ENCODE measurements at regions not wholly inside any gene's neighbourhood (a gene's known extent, or its start where the extent isn't known, plus 50 kb on each side); places are given as distances from the start of the nearest gene placed in this dataset.

DNA sequence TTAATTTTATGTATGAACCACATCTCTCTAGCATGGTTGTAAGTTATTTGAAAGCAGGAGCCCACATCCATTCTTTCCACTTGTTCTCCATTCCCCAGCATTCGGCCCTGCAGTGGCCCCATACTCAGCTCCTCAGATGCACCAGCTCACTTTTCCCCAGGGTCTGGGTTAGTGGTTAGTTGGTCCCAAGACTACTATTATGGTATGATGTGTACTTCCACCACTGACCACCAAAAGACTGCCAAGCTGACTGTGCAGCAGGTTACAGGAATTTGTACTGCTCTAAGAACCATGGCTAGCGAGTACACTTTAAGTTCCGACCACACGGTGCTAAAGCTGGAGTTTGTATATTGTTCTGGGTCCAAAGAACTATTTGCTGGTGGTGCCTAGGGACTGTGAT lies 413.6 kb upstream of the TCF4 start:
- FAIRE-seq, result no peak
- intact Hi-C loops (cut with micrococcal nuclease; ENCODE audit: unreplicated experiment), result no loop called here
- ChIA-PET SMC1A (ENCODE audit: uncharacterized antibody, unreplicated experiment) (interaction anchor here (1.0 kb wide), 1 partner anchor 12 kb away, joined by 3 read pairs; no protein-coding TSS in a partner anchor), RAD21 (ENCODE audit: unreplicated experiment) (no interaction called here), CTCF (no interaction called here), POLR2A (no interaction called here)
- DNase-seq (ENCODE audit: low read depth, low spot score), result no peak
- TF ChIP-seq SMARCA5 (IDR thresholded peaks at IDR 0.05) (no peak), CBX3 (IDR thresholded peaks at IDR 0.05; ENCODE audit: borderline replicate concordance, low read depth) (no peak), NBN (IDR thresholded peaks at IDR 0.05) (no peak)
- Histone ChIP-seq H3K9me3 (replicated peaks; ENCODE audit: control insufficient read depth, insufficient read depth, low read length) (no peaks in the 10 kb centered on the region), H3K27ac (ENCODE audit: control insufficient read depth, insufficient read depth) (no peak overlapping the region), H2AFZ (ENCODE audit: control insufficient read depth, low read depth, low read length) (no peak overlapping the region), H3K79me2 (ENCODE audit: control insufficient read depth, insufficient read depth, low read length) (no peaks in the 10 kb centered on the region), H3K4me3 (no peak overlapping the region), H4K20me1 (ENCODE audit: control insufficient read depth, insufficient read depth) (no peaks in the 10 kb centered on the region), H3K4me2 (ENCODE audit: control insufficient read depth, insufficient read depth) (no peak overlapping the region), H3K36me3 (ENCODE audit: control insufficient read depth in 2 of 2, insufficient read depth in 2 of 2, low read length in 1 of 2) (no peaks in the 10 kb centered on the region), H3K9ac (ENCODE audit: control insufficient read depth, insufficient read depth, low read length) (no peak overlapping the region), H3K27me3 (replicated peaks in 1 of 2; ENCODE audit: control insufficient read depth in 2 of 2, insufficient read depth in 2 of 2, low read length in 1 of 2) (no peaks in the 10 kb centered on the region), H3K4me1 (ENCODE audit: control insufficient read depth, insufficient read depth, low read length) (no peaks in the 10 kb centered on the region)
- in situ Hi-C loops (cut with MboI), result no loop called here
- WGBS (ENCODE audit: insufficient coverage, insufficient replicate concordance, low lambda C conversion rate, missing lambda C conversion rate), result 0% methylated on average over 4 of the region's 4 CpGs
- BruUV-seq (replicated peaks), result no TSS peak
- peak; percentile 43; the same call in 2 of the 3 replicates for ATAC-seq

- no peak overlapping the region for H3K9ac ChIP-seq (ENCODE audit: control insufficient read depth, insufficient read depth, low read length)
- H3K79me2 ChIP-seq (ENCODE audit: control insufficient read depth, insufficient read depth, low read length), result no peaks in the 10 kb centered on the region
- H3K36me3 ChIP-seq (ENCODE audit: control insufficient read depth in 2 of 2, insufficient read depth in 2 of 2, low read length in 1 of 2), result no peaks in the 10 kb centered on the region
- ChIA-PET CTCF (interaction anchor here (2.0 kb wide), 1 partner anchor 25 kb away, joined by 7 read pairs; no protein-coding TSS in a partner anchor), SMC1A (ENCODE audit: uncharacterized antibody, unreplicated experiment) (interaction anchor here (1.2 kb wide), 1 partner anchor 16 kb away, joined by 3 read pairs; no protein-coding TSS in a partner anchor), RAD21 (ENCODE audit: unreplicated experiment) (no interaction called here), POLR2A (no interaction called here)
- no TSS peak for BruUV-seq (replicated peaks)
- ATAC-seq (no peak), FAIRE-seq (no peak), DNase-seq (ENCODE audit: low read depth, low spot score) (no peak)
- no peaks in the 10 kb centered on the region for H4K20me1 ChIP-seq (ENCODE audit: control insufficient read depth, insufficient read depth)
- no peak overlapping the region for H2AFZ ChIP-seq (ENCODE audit: control insufficient read depth, low read depth, low read length)
- no peaks in the 10 kb centered on the region for H3K4me1 ChIP-seq (ENCODE audit: control insufficient read depth, insufficient read depth, low read length)
- H3K9me3 ChIP-seq (replicated peaks; ENCODE audit: control insufficient read depth, insufficient read depth, low read length), result no peaks in the 10 kb centered on the region
- H3K4me2 ChIP-seq (ENCODE audit: control insufficient read depth, insufficient read depth), result no peak overlapping the region
- intact Hi-C loops (cut with micrococcal nuclease; ENCODE audit: unreplicated experiment), result no loop called here
- H3K27ac ChIP-seq (ENCODE audit: control insufficient read depth, insufficient read depth), result no peak overlapping the region
- in situ Hi-C loops (cut with MboI), result no loop called here
- no peak overlapping the region for H3K4me3 ChIP-seq
- WGBS (ENCODE audit: insufficient coverage, insufficient replicate concordance, low lambda C conversion rate, missing lambda C conversion rate), result 23% methylated on average over 6 of the region's 6 CpGs
- no peaks in the 10 kb centered on the region for H3K27me3 ChIP-seq (replicated peaks in 1 of 2; ENCODE audit: control insufficient read depth in 2 of 2, insufficient read depth in 2 of 2, low read length in 1 of 2)
- TF ChIP-seq PBX3 (IDR thresholded peaks at IDR 0.05; ENCODE audit: insufficient replicate concordance, low read depth, low read length) (no peak), ATF3 (IDR thresholded peaks at IDR 0.05; ENCODE audit: borderline replicate concordance, extremely low read depth, low read depth, low read length) (no peak), GATAD2B (conservative IDR thresholded peaks at IDR 0.05; ENCODE audit: low read depth) (no peak), CHD4 (IDR thresholded peaks at IDR 0.05) (no peak), TARDBP (IDR thresholded peaks at IDR 0.05; ENCODE audit: borderline replicate concordance) (no peak), SREBF2 (IDR thresholded peaks at IDR 0.05; ENCODE audit: low read length) (no peak), LARP7 (IDR thresholded peaks at IDR 0.05) (no peak), BRCA1 (IDR thresholded peaks at IDR 0.05; ENCODE audit: low read depth, low read length) (no peak), USF1 (IDR thresholded peaks at IDR 0.05; ENCODE audit: borderline replicate concordance, extremely low read length, insufficient read depth, low read depth, low read length) (no peak), USF2 (IDR thresholded peaks at IDR 0.05; ENCODE audit: borderline replicate concordance, low read depth, low read length) (no peak), MYB (IDR thresholded peaks at IDR 0.05; ENCODE audit: borderline replicate concordance, low read depth, low read length) (no peak)
Measured at GRCh38 chr18:56000041-56000440, 412.0 kb upstream of the TCF4 start.
